ENCODE measurements at regions not wholly inside any gene's neighbourhood (a gene's known extent, or its start where the extent isn't known, plus 50 kb on each side); places are given as distances from the start of the nearest gene placed in this dataset.

GRCh38 chr6:90403489-90404381, 107.1 kb upstream of the BACH2 start:
- DNase-seq (ENCODE audit: low spot score), result peak; percentile 89

- no peak for DNase-seq (ENCODE audit: low spot score)
Observed at GRCh38 chr6:90402831-90403192, 106.2 kb upstream of the BACH2 start.

- DNase-seq (ENCODE audit: low spot score), result no peak
Observed at GRCh38 chr6:90401933-90402830, 105.5 kb upstream of the BACH2 start.

GRCh38 chr6:90399970-90400369, 103.3 kb upstream of the BACH2 start:
- no peak for DNase-seq (ENCODE audit: low spot score)

- peak; percentile 17 for DNase-seq (ENCODE audit: low spot score)
Observed at GRCh38 chr6:90397929-90398674, 101.5 kb upstream of the BACH2 start.

- DNase-seq (ENCODE audit: low spot score), result no peak
Observed at GRCh38 chr6:90397047-90397446, 100.4 kb upstream of the BACH2 start.

GRCh38 chr6:90393232-90393884, 96.7 kb upstream of the BACH2 start:
- peak; percentile 72 for DNase-seq (ENCODE audit: low spot score)

- no peak for DNase-seq (ENCODE audit: low spot score)
Observed at GRCh38 chr6:90390379-90390778, 93.7 kb upstream of the BACH2 start.

- DNase-seq (ENCODE audit: low spot score), result no peak
Observed at GRCh38 chr6:90388395-90388794, 91.8 kb upstream of the BACH2 start.

- DNase-seq (ENCODE audit: low spot score), result no peak
Observed at GRCh38 chr6:90387826-90388225, 91.2 kb upstream of the BACH2 start.

GRCh38 chr6:90387383-90387775, 90.7 kb upstream of the BACH2 start:
- DNase-seq (ENCODE audit: low spot score), result no peak

- DNase-seq (ENCODE audit: low spot score), result no peak
Observed at GRCh38 chr6:90386399-90387382, 90.0 kb upstream of the BACH2 start.

GRCh38 chr6:90385759-90386313, 89.2 kb upstream of the BACH2 start:
- no peak for DNase-seq (ENCODE audit: low spot score)

- no peak for DNase-seq (ENCODE audit: low spot score)
Observed at GRCh38 chr6:90384720-90385119, 88.1 kb upstream of the BACH2 start.

GRCh38 chr6:90383196-90383822, 86.7 kb upstream of the BACH2 start:
- no peak for DNase-seq (ENCODE audit: low spot score)

GRCh38 chr6:90382760-90383159, 86.1 kb upstream of the BACH2 start:
- DNase-seq (ENCODE audit: low spot score), result no peak

GRCh38 chr6:90375681-90376439, 79.2 kb upstream of the BACH2 start:
- DNase-seq (ENCODE audit: low spot score), result no peak

GRCh38 chr6:90374201-90374600, 77.6 kb upstream of the BACH2 start:
- no peak for DNase-seq (ENCODE audit: low spot score)

GRCh38 chr6:90372885-90373284, 76.2 kb upstream of the BACH2 start:
- DNase-seq (ENCODE audit: low spot score), result no peak
